Esophagus mucosa (tissue), 1 donor: ENCODE measurements at regions not wholly inside any gene's neighbourhood (a gene's known extent, or its start where the extent isn't known, plus 50 kb on each side); places are given as distances from the start of the nearest gene placed in this dataset.
A peak's percentile ranks its signal among the peaks of the same experiment; 100 is the strongest.
"Not testable (repeated sequence)": the region's sequence is repeated elsewhere in the genome, so short reads cannot be mapped to it uniquely, and the experiment has no call there.

Experiments
- ATAC-seq: fragments of 200-7000 bp; cut with Tn5 transposase; one replicate; pipeline ENCODE4 v1.9.1; 2020
- donor health status: DM: yes; HTN: yes; CAD: no.

- ATAC-seq, result no peak
Observed at GRCh38 chr6:163860287-163861081, 446.0 kb downstream of the QKI start.

- ATAC-seq, result not testable (repeated sequence)
Observed at GRCh38 chr6:163858870-163859269, 444.4 kb downstream of the QKI start.

- no peak for ATAC-seq
Observed at GRCh38 chr6:163857421-163857820, 442.9 kb downstream of the QKI start.

- ATAC-seq, result no peak
Observed at GRCh38 chr6:163850874-163851273, 436.4 kb downstream of the QKI start.

GRCh38 chr6:163844761-163845160 lies 430.2 kb downstream of the QKI start:
- ATAC-seq, result no peak

- ATAC-seq, result no peak
Observed at GRCh38 chr6:163844357-163844756, 429.8 kb downstream of the QKI start.

- no peak for ATAC-seq
Observed at GRCh38 chr6:163843218-163843617, 428.7 kb downstream of the QKI start.

- no peak for ATAC-seq
Observed at GRCh38 chr6:163842467-163842866, 427.9 kb downstream of the QKI start.

GRCh38 chr6:163841733-163842132 lies 427.2 kb downstream of the QKI start:
- ATAC-seq, result no peak

- ATAC-seq, result peak; percentile 78
Observed at GRCh38 chr6:163841326-163841725, 426.8 kb downstream of the QKI start.

GRCh38 chr6:163840880-163841279 lies 426.4 kb downstream of the QKI start:
- ATAC-seq, result no peak

- ATAC-seq, result no peak
Observed at GRCh38 chr6:163839296-163839695, 424.8 kb downstream of the QKI start.

- no peak for ATAC-seq
Observed at GRCh38 chr6:163837691-163838431, 423.3 kb downstream of the QKI start.

- no peak for ATAC-seq
Observed at GRCh38 chr6:163836876-163837690, 422.6 kb downstream of the QKI start.

GRCh38 chr6:163835439-163836171 lies 421.1 kb downstream of the QKI start:
- ATAC-seq, result no peak

GRCh38 chr6:163834226-163834970 lies 419.9 kb downstream of the QKI start:
- ATAC-seq, result no peak

GRCh38 chr6:163831736-163832135 lies 417.2 kb downstream of the QKI start:
- no peak for ATAC-seq

- no peak for ATAC-seq
Observed at GRCh38 chr6:163830641-163831040, 416.1 kb downstream of the QKI start.

GRCh38 chr6:163828038-163828795 lies 413.7 kb downstream of the QKI start:
- ATAC-seq, result no peak

- ATAC-seq, result no peak
Observed at GRCh38 chr6:163827143-163827542, 412.6 kb downstream of the QKI start.

- ATAC-seq, result peak; percentile 91
Observed at GRCh38 chr6:163826629-163827028, 412.1 kb downstream of the QKI start.
